ENCODE measurements at regions not wholly inside any gene's neighbourhood (a gene's known extent, or its start where the extent isn't known, plus 50 kb on each side); places are given as distances from the start of the nearest gene placed in this dataset.

- no peak for TF ChIP-seq CTCF (IDR thresholded peaks at IDR 0.05; ENCODE audit: insufficient read depth, low read depth, low read length)
- TF ChIP-seq EZH2 (IDR thresholded peaks at IDR 0.05; ENCODE audit: insufficient read depth, low read length) = no peak
Measured at GRCh38 chr16:86985648-86986015, 331.6 kb downstream of the C16orf95 start.

All from astrocyte (in vitro differentiated cells and primary cell).